Heart left ventricle (tissue), 16 donors: ENCODE measurements at regions not wholly inside any gene's neighbourhood (a gene's known extent, or its start where the extent isn't known, plus 50 kb on each side); places are given as distances from the start of the nearest gene placed in this dataset.

Experiments
- ATAC-seq, 4 donors: fragments of 200-7000 bp; cut with Tn5 transposase; one replicate each; pipeline ENCODE4 v1.9.1; 2020 to 2022; ENCODE audit warnings: moderate library complexity in 4 of 4, mild to moderate bottlenecking in 3 of 4, moderate number of reproducible peaks in 1 of 4
- DNase-seq, 5 donors: peaks; one replicate each; pipeline ENCODE4 v3.0.0-alpha.2; 2020
- H3K27ac ChIP-seq, 12 donors: fragments of 200-600 bp; sonication (generic) in 4 of 12; one replicate each; pipeline versions ENCODE4 v1.5.0 to v1.8.0; 2016 to 2022; ENCODE audit warnings: mild to moderate bottlenecking in 2 of 12
- H3K27me3 ChIP-seq, 9 donors: fragments of 200-600 bp; sonication (generic) in 2 of 9; one replicate each; pipeline versions ENCODE4 v1.5.1 to v1.8.0; 2016 to 2022; ENCODE audit warnings: mild to moderate bottlenecking in 3 of 9
- H3K36me3 ChIP-seq, 9 donors: fragments of 200-600 bp; sonication (generic) in 2 of 9; one replicate each; pipeline versions ENCODE4 v1.5.0 to v1.8.0; 2018 to 2022; ENCODE audit warnings: mild to moderate bottlenecking in 2 of 9
- H3K4me1 ChIP-seq, 12 donors: fragments of 200-600 bp; sonication (generic) in 4 of 12; one replicate each; pipeline versions ENCODE4 v1.5.0 to v1.8.0; 2016 to 2022; ENCODE audit warnings: mild to moderate bottlenecking in 3 of 12
- H3K4me3 ChIP-seq, 12 donors: fragments of 200-600 bp; sonication (generic) in 4 of 12; one replicate each; pipeline versions ENCODE4 v1.5.0 to v1.8.0; 2017 to 2022; ENCODE audit warnings: mild to moderate bottlenecking in 9 of 12, moderate library complexity in 4 of 12
- H3K9me3 ChIP-seq, 12 donors: fragments of 200-600 bp; sonication (generic) in 4 of 12; one replicate each; pipeline versions ENCODE4 v1.5.0 to v1.8.0; 2016 to 2022; ENCODE audit warnings: mild to moderate bottlenecking in 1 of 12
- POLR2A ChIP-seq, 2 donors: fragments of 450-650 bp; IDR thresholded peaks; one replicate each; pipeline ENCODE4 v1.6.1; 2017; ENCODE audit warnings: antibody characterized with exemption in 2 of 2, mild to moderate bottlenecking in 2 of 2, moderate library complexity in 2 of 2
- WGBS, 4 donors: extraction: QIAGEN DNeasy Blood & Tissue Kit in 2 of 4; methylation state at CpG; one replicate each; pipeline versions ENCODE4 v1.1.5 to v1.1.7; 2013 to 2018; 5-methylcytosine and 5-hydroxymethylcytosine counted together
- intact Hi-C, 10 donors: fragments of 100-400 bp; cut with DNase I; formaldehyde crosslinking; loops; one replicate each; pipeline versions ENCODE4 v1.11.1 to v1.14.2; 2022
- TF ChIP-seq, protein P1 (sequence below), 12 donors: fragments of 200-600 bp; sonication (generic) in 4 of 12; IDR thresholded peaks; one replicate each; pipeline versions ENCODE4 v1.5.0 to v1.8.0; 2018 to 2022; ENCODE audit warnings: antibody characterized with exemption in 12 of 12, mild to moderate bottlenecking in 5 of 12
- donor health status: ischemic (EF 13 %, LVEDD 7.1; RV severe dilation, severe dysfunction).
- donor health status: healthy with polysubstance abuse.
- donor health status: DM: no; HTN: yes; CAD: no.
- donor health status: DM: no; HTN: no; CAD: no.
- donor health status: ischemic (EF 25% LVEDD 6.9; RV normal size, moderate dysfunction).
- donor health status: ischemic (EF 25% LVEDD 5.7; RV mildly dilated, moderate dysfunction).
- donor health status: healthy.
- donor health status: DM: yes; HTN: yes; CAD: no.
- donor health status: ischemic (EF 35%, LVEDD 5.7; RV mildly dilated, moderate dysfunction).
- donor health status: nonischemic (EF 11% LVEDD 7.7; RV severe dilation, severe dysfunction).
- donor health status: DM: yes; HTN: yes; CAD: no.
- donor health status: PGD.
- donor health status: ischemic (EF 29% LVEDD 5.4; RV normal size, mild dysfunction).
- donor health status: nonischemic (EF 23%, LVEDD 6.1; RV moderate dilation, normal function).

DNA sequence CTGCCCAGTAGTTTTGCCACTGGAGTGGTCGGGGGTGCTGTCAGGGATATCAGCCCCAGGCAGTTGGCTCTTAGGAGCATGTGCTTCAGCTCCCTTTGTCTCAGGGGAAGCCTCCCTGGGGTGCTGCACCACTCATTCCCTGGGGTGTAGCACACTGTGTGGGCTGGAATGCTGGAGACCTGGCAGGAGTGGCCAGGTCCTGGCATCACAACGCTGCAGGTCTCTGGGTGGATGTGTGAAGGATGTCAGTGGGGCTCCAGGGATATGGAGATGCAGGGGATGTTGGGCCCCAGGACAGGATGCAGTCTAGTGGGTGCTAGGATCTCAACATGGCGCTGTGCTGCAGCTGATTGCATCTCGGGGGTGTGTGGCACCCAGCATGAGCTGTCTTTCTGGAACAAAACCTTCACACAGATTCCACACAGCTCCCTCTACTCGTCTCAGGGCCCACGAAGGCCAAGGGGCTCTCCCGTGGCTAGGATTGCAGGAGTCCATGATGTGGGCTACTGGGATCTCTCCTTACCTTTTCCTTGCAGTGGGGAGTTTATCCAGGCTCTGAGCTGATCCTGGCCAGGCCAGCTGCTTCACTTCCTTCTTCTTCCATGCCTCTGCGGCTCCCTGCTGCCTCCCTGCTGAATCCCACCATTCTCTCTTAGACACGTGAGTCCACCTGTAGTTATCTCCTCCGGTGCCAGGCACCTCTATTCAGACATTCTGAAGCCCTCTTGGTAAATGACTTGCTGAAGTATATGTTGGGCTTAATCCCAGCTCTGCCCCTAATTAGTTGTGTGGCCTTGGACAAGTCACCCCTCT, 295.1 kb downstream of the RPS24 start:
- Histone ChIP-seq H3K27me3 (no peaks in the 10 kb centered on the region), H3K4me3 (no peak overlapping the region), H3K4me1 (peaks cover 0 to 5% (median 0%) of the 10 kb centered on the region in 12 donors), H3K9me3 (peaks cover 0 to 28% (median 16%) of the 10 kb centered on the region in 12 donors), H3K36me3 (no peaks in the 10 kb centered on the region), H3K27ac (no peak overlapping the region)
- no peak for TF ChIP-seq POLR2A (IDR thresholded peaks at IDR 0.05)
- TF ChIP-seq, protein P1, sequence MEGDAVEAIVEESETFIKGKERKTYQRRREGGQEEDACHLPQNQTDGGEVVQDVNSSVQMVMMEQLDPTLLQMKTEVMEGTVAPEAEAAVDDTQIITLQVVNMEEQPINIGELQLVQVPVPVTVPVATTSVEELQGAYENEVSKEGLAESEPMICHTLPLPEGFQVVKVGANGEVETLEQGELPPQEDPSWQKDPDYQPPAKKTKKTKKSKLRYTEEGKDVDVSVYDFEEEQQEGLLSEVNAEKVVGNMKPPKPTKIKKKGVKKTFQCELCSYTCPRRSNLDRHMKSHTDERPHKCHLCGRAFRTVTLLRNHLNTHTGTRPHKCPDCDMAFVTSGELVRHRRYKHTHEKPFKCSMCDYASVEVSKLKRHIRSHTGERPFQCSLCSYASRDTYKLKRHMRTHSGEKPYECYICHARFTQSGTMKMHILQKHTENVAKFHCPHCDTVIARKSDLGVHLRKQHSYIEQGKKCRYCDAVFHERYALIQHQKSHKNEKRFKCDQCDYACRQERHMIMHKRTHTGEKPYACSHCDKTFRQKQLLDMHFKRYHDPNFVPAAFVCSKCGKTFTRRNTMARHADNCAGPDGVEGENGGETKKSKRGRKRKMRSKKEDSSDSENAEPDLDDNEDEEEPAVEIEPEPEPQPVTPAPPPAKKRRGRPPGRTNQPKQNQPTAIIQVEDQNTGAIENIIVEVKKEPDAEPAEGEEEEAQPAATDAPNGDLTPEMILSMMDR (IDR thresholded peaks at IDR 0.05) = no peak
- ATAC-seq (no peak), DNase-seq (peak in 1 of 5 donors; percentile 1)
- 90 to 96% (median 94%) methylated on average over 7 to 10 of the region's 10 CpGs for WGBS, 4 donors
- intact Hi-C loops = no loop called here

DNA sequence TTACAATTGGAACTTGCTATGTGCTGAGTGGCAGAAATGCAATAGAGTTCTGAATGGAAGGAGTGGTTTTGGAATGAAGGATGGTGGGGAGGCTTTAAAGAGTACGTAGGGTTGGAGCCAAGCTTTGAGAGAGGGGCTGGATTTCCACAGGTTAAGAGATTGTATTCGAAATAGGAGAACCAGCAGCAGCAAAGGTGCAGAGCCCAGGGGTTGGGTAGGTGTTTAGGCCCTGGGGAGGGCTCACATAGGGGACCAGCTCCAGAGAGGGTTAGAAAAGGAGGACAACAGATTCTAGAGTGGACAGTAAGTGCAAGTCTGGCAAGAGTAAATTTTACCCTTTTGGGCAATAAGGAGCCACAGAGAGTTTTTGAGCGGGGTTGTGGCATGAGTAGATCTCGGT, 297.2 kb downstream of the RPS24 start:
- DNase-seq (peak in 1 of 5 donors; percentile 1), ATAC-seq (no peak)
- Histone ChIP-seq H3K9me3 (peaks cover 0 to 18% (median 13%) of the 10 kb centered on the region in 12 donors), H3K27me3 (no peaks in the 10 kb centered on the region), H3K27ac (peak overlapping the region in 1 of 12 donors; percentile 78), H3K36me3 (no peaks in the 10 kb centered on the region), H3K4me3 (no peak overlapping the region), H3K4me1 (peaks cover 0 to 19% (median 4%) of the 10 kb centered on the region in 12 donors)
- TF ChIP-seq POLR2A (IDR thresholded peaks at IDR 0.05) = no peak
- TF ChIP-seq, protein P1 (IDR thresholded peaks at IDR 0.05) = no peak
- intact Hi-C loops = no loop called here
- 87 to 91% (median 89%) methylated on average over 4 of the region's 4 CpGs for WGBS, 4 donors

DNA sequence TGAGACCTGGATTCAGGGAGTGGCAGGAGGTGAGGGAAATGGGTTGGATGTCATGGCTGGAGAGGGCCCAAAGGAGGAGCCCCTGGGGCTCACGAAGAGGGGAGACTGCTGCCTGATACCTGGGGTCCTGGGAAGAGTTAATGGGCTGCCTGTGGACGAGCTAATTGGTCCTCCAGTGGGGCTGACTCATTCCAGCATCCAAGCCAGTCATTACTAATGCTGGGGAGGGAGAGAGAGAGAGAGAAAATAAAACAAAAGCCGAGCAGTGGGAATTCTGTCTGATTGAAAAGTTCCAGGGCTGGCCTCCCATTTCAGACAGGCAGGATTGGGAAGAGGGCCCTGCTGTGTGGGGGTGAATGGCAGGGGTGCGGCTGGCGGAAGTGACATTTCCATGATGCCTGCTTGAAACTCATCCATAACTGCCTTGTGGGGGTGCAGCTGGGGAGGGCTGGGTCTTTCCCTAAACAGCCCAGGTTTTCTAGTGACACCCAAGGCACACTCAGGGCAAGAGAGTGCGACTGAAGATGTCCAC, 297.8 kb downstream of the RPS24 start:
- H3K4me3 ChIP-seq = no peak overlapping the region
- TF ChIP-seq POLR2A (IDR thresholded peaks at IDR 0.05) = no peak
- TF ChIP-seq, protein P1 (IDR thresholded peaks at IDR 0.05) = no peak
- H3K36me3 ChIP-seq = no peaks in the 10 kb centered on the region
- peaks cover 0 to 24% (median 8%) of the 10 kb centered on the region in 12 donors for H3K4me1 ChIP-seq
- 67 to 73% (median 72%) methylated on average over 6 of the region's 6 CpGs for WGBS, 4 donors
- DNase-seq = peak in 2 of 5 donors; percentile 13 to 42
- H3K27me3 ChIP-seq = no peaks in the 10 kb centered on the region
- intact Hi-C loops = no loop called here
- peaks cover 0 to 12% (median 7%) of the 10 kb centered on the region in 12 donors for H3K9me3 ChIP-seq
- peak in 3 of 4 donors; percentile 38 to 71 (median 56) for ATAC-seq
- H3K27ac ChIP-seq = peak overlapping the region in 3 of 12 donors; percentile 1 to 78 (median 7)

DNA sequence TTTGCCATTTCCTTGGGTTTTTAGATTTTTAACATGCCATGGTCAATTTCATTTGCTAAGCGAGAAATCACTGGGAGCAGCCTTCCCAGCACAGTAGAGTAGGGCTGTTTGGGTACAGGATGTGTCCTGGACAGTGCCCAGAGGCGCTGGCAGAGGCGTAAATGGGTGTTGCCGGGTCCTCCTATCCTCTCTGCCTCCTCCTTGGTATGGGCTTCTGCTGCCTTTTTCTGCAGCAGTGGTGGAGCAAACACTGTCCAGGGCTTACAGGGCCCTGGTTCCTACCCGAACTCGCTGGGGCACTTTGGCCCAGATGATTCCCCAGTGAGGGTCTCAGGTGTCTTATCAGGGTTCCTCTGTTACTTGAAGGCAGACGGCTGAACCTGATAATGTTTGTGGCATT, 298.3 kb downstream of the RPS24 start:
- ATAC-seq (peak in 1 of 4 donors; percentile 44), DNase-seq (peak in 1 of 5 donors; percentile 2)
- TF ChIP-seq, protein P1 (IDR thresholded peaks at IDR 0.05) = no peak
- no peak for TF ChIP-seq POLR2A (IDR thresholded peaks at IDR 0.05)
- H3K27me3 ChIP-seq = no peaks in the 10 kb centered on the region
- peak overlapping the region in 3 of 12 donors; percentile 1 to 78 (median 7) for H3K27ac ChIP-seq
- peaks cover 0 to 8% (median 2%) of the 10 kb centered on the region in 12 donors for H3K9me3 ChIP-seq
- no peak overlapping the region for H3K4me3 ChIP-seq
- intact Hi-C loops = no loop called here
- no peaks in the 10 kb centered on the region for H3K36me3 ChIP-seq
- 89 to 92% (median 91%) methylated on average over 6 to 7 of the region's 7 CpGs for WGBS, 4 donors
- peaks cover 0 to 25% (median 8%) of the 10 kb centered on the region in 12 donors for H3K4me1 ChIP-seq
